A549 (cell line): ENCODE measurements at regions not wholly inside any gene's neighbourhood (a gene's known extent, or its start where the extent isn't known, plus 50 kb on each side); places are given as distances from the start of the nearest gene placed in this dataset.

Experiments used
- ATAC-seq, 2 experiments: fragments of 200-7000 bp in 1 of 2; fragments of >200 bp in 1 of 2; cut with Nextera tagmentation in 1 of 2; cut with Tn5 transposase in 1 of 2; 3 replicates each; pipeline versions ENCODE4 v1.8.0 to v1.9.1; 2018 to 2020; ENCODE audit warnings: mild to moderate bottlenecking in 1 of 2, moderate library complexity in 1 of 2
- CTCF ChIA-PET: fragments of 300-600 bp; sonication (Branson Sonifier 250); formaldehyde crosslinking; extraction: SDS; loops from one replicate; lab custom pipeline; 2021; ENCODE audit warnings: antibody characterized with exemption, inconsistent platforms; lab: Yijun Ruan, JAX
- POLR2A ChIA-PET: fragments of 350-600 bp; formaldehyde crosslinking; extraction: SDS; loops from one replicate; lab custom pipeline; 2021; ENCODE audit warnings: antibody characterized with exemption, inconsistent platforms; lab: Yijun Ruan, JAX
- DNase-seq, 2 experiments: peaks; one replicate each; pipeline versions ENCODE4 v3.0.0 to v3.0.0-alpha.2; 2011 to 2016; ENCODE audit warnings: low read depth in 1 of 2, low spot score in 1 of 2
- FAIRE-seq: peaks from 2 replicates; lab custom pipeline; 2011; peaks lifted over from hg19 to GRCh38; lab: Jason Lieb, UNC
- H3K27ac ChIP-seq, 2 experiments: fragments of >200 bp; sonication (Bioruptor Twin); formaldehyde crosslinking; 3 replicates each; pipeline ENCODE4 v1.5.1; 2016 to 2017
- H3K4me1 ChIP-seq: fragments of >200 bp; sonication (Bioruptor Twin); formaldehyde crosslinking; 3 replicates; pipeline ENCODE4 v1.6.1; 2016
- H3K4me2 ChIP-seq: fragments of >200 bp; sonication (Bioruptor Twin); formaldehyde crosslinking; 3 replicates; pipeline ENCODE4 v1.6.1; 2016
- H3K4me3 ChIP-seq: fragments of >200 bp; sonication (Bioruptor Twin); formaldehyde crosslinking; 3 replicates; pipeline ENCODE4 v1.5.1; 2016
- H3K9me3 ChIP-seq: fragments of >200 bp; sonication (Bioruptor Twin); formaldehyde crosslinking; 3 replicates; pipeline ENCODE4 v1.6.1; 2016
- ELK1 ChIP-seq: fragments of 150-350 bp; IDR thresholded peaks from 2 replicates; pipeline ENCODE4 v1.6.1; 2014; ENCODE audit warnings: low read depth, mild to moderate bottlenecking, low read length
- EP300 ChIP-seq, 2 experiments: fragments of >200 bp; sonication (Bioruptor Twin); formaldehyde crosslinking; IDR thresholded peaks; 2 replicates in 1 of 2; 3 replicates in 1 of 2; pipeline ENCODE4 v1.6.1; 2016 to 2017
- FOSL2 ChIP-seq, 2 experiments: fragments of 450-650 bp in 1 of 2; fragments of >200 bp in 1 of 2; sonication (Bioruptor Twin) in 1 of 2; formaldehyde crosslinking; IDR thresholded peaks; 2 replicates each; pipeline versions ENCODE4 v1.5.0 to v1.6.1; 2016 to 2020; ENCODE audit warnings: mild to moderate bottlenecking in 1 of 2, moderate library complexity in 1 of 2
- FOXS1 ChIP-seq: fragments of 250-450 bp; sonication (Bioruptor Pico); IDR thresholded peaks from 2 replicates; pipeline ENCODE4 v1.5.0; 2020; ENCODE audit warnings: mild to moderate bottlenecking, moderate library complexity
- GATA3 ChIP-seq: IDR thresholded peaks from 2 replicates; pipeline ENCODE4 v1.6.1; 2012; ENCODE audit warnings: borderline replicate concordance
- HDAC2 ChIP-seq: fragments of 200-600 bp; sonication (generic); IDR thresholded peaks from 2 replicates; pipeline ENCODE4 v1.6.1; 2016
- HES2 ChIP-seq: fragments of >200 bp; sonication (Bioruptor Twin); formaldehyde crosslinking; IDR thresholded peaks from 2 replicates; pipeline ENCODE4 v1.6.1; 2016
- HMGXB4 ChIP-seq: fragments of 250-450 bp; sonication (Bioruptor Pico); IDR thresholded peaks from 2 replicates; pipeline ENCODE4 v1.5.0; 2021; ENCODE audit warnings: mild to moderate bottlenecking, moderate library complexity, borderline replicate concordance
- HOXB13 ChIP-seq: fragments of 250-450 bp; sonication (Bioruptor Pico); IDR thresholded peaks from 2 replicates; pipeline ENCODE4 v1.5.0; 2020; ENCODE audit warnings: low read depth, mild to moderate bottlenecking, moderate library complexity
- KDM1A ChIP-seq: fragments of 200-600 bp; sonication (generic); IDR thresholded peaks from 2 replicates; pipeline ENCODE4 v1.6.1; 2016; ENCODE audit warnings: low read depth, mild to moderate bottlenecking
- MAFK ChIP-seq: fragments of 450-650 bp; IDR thresholded peaks from 2 replicates; pipeline ENCODE4 v1.6.1; 2014; ENCODE audit not compliant: partially characterized antibody
- MYC ChIP-seq: IDR thresholded peaks from 2 replicates; pipeline ENCODE4 v1.6.1; 2012; ENCODE audit warnings: mild to moderate bottlenecking, inconsistent platforms, low read length, improper control_type of control experiment, borderline replicate concordance
- POLR2AphosphoS2 ChIP-seq: conservative IDR thresholded peaks from 2 replicates; pipeline ENCODE4 v1.6.1; 2012; ENCODE audit warnings: low read length, improper control_type of control experiment, inconsistent platforms
- RARB ChIP-seq: fragments of 250-450 bp; sonication (Bioruptor Pico); IDR thresholded peaks from 2 replicates; pipeline ENCODE4 v1.8.0; 2021; ENCODE audit warnings: mild to moderate bottlenecking, moderate library complexity
- RFX5 ChIP-seq: fragments of 450-650 bp; IDR thresholded peaks from 2 replicates; pipeline ENCODE4 v1.7.1; 2014; ENCODE audit warnings: antibody characterized with exemption, mild to moderate bottlenecking, moderate library complexity
- SMC3 ChIP-seq: fragments of >200 bp; sonication (Bioruptor Twin); formaldehyde crosslinking; IDR thresholded peaks from 3 replicates; pipeline ENCODE4 v1.6.1; 2018; ENCODE audit warnings: inconsistent platforms
- SREBF2 ChIP-seq: fragments of 450-650 bp; IDR thresholded peaks from 2 replicates; pipeline ENCODE4 v1.6.1; 2014; ENCODE audit warnings: mild to moderate bottlenecking, moderate library complexity
- TP53 ChIP-seq: fragments of 250-450 bp; sonication (Bioruptor Pico); IDR thresholded peaks from 2 replicates; pipeline ENCODE4 v1.5.0; 2021; ENCODE audit warnings: mild to moderate bottlenecking, moderate library complexity
- ZSCAN20 ChIP-seq: fragments of 250-450 bp; sonication (Bioruptor Pico); IDR thresholded peaks from 2 replicates; pipeline ENCODE4 v1.8.0; 2022; ENCODE audit warnings: mild to moderate bottlenecking, moderate library complexity
- WGBS: methylation state at CpG from one replicate; pipeline ENCODE4 v1.1.6; 2017; ENCODE audit errors: missing lambda C conversion rate; 5-methylcytosine and 5-hydroxymethylcytosine counted together
- TF ChIP-seq, protein P1 (sequence below): fragments of 250-450 bp; sonication (Bioruptor Pico); IDR thresholded peaks from 2 replicates; pipeline ENCODE4 v1.5.0; 2020; ENCODE audit warnings: low read depth, mild to moderate bottlenecking, moderate library complexity
- TF ChIP-seq, protein P2 (sequence below): IDR thresholded peaks from 2 replicates; pipeline ENCODE4 v1.6.1; 2012; ENCODE audit warnings: low read depth, borderline replicate concordance
- TF ChIP-seq, protein P3 (sequence below): IDR thresholded peaks from 2 replicates; pipeline ENCODE4 v1.6.1; 2012

GRCh38 chr4:59630235-59630634 lies 1569.9 kb upstream of the ADGRL3 start:
- H3K9me3 ChIP-seq, result no peaks in the 10 kb centered on the region
- ChIA-PET CTCF (no interaction called here), POLR2A (no interaction called here)
- DNase-seq (no peak), ATAC-seq (no peak), FAIRE-seq (no peak)
- H3K4me1 ChIP-seq, result no peaks in the 10 kb centered on the region
- 27% methylated on average over 3 of the region's 3 CpGs for WGBS
- no peak for TF ChIP-seq POLR2AphosphoS2
- TF ChIP-seq ZSCAN20 (CRISPR knock-in tag), result no peak
- TF ChIP-seq, protein P1, sequence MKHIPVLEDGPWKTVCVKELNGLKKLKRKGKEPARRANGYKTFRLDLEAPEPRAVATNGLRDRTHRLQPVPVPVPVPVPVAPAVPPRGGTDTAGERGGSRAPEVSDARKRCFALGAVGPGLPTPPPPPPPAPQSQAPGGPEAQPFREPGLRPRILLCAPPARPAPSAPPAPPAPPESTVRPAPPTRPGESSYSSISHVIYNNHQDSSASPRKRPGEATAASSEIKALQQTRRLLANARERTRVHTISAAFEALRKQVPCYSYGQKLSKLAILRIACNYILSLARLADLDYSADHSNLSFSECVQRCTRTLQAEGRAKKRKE (CRISPR knock-in tag), result no peak
- TF ChIP-seq ELK1, result no peak
- no peak for TF ChIP-seq RARB
- no peak for TF ChIP-seq RFX5
- no peak for TF ChIP-seq HES2
- TF ChIP-seq SMC3, result no peak
- TF ChIP-seq FOSL2 (IDR thresholded peaks at IDR 0.05), result no peak
- TF ChIP-seq FOSL2 (CRISPR knock-in tag; IDR thresholded peaks at IDR 0.05), result no peak
- no peak for TF ChIP-seq GATA3
- TF ChIP-seq EP300 (IDR thresholded peaks at IDR 0.05), result no peak
- TF ChIP-seq MYC, result no peak
- TF ChIP-seq SREBF2, result no peak
- TF ChIP-seq HDAC2, result no peak
- TF ChIP-seq MAFK, result no peak
- no peak for TF ChIP-seq HMGXB4
- no peak for TF ChIP-seq KDM1A
- no peak for TF ChIP-seq TP53 (CRISPR knock-in tag)
- TF ChIP-seq, protein P2, sequence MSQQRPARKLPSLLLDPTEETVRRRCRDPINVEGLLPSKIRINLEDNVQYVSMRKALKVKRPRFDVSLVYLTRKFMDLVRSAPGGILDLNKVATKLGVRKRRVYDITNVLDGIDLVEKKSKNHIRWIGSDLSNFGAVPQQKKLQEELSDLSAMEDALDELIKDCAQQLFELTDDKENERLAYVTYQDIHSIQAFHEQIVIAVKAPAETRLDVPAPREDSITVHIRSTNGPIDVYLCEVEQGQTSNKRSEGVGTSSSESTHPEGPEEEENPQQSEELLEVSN, result no peak
- no peak for TF ChIP-seq FOXS1
- H3K4me3 ChIP-seq, result no peak overlapping the region
- H3K27ac ChIP-seq, result no peak overlapping the region
- H3K4me2 ChIP-seq, result no peak overlapping the region

- Histone ChIP-seq H3K4me1 (no peaks in the 10 kb centered on the region), H3K4me2 (no peak overlapping the region), H3K27ac (no peak overlapping the region), H3K9me3 (no peaks in the 10 kb centered on the region), H3K4me3 (no peak overlapping the region)
- TF ChIP-seq, protein P3, sequence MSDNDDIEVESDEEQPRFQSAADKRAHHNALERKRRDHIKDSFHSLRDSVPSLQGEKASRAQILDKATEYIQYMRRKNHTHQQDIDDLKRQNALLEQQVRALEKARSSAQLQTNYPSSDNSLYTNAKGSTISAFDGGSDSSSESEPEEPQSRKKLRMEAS, result no peak
- TF ChIP-seq TP53 (CRISPR knock-in tag) (no peak), RFX5 (no peak), HOXB13 (CRISPR knock-in tag) (no peak)
- ChIA-PET CTCF (no interaction called here), POLR2A (no interaction called here)
- no peak for ATAC-seq
- no peak for FAIRE-seq
- no peak for DNase-seq
Observed at GRCh38 chr4:59630922-59631321, 1569.2 kb upstream of the ADGRL3 start.
